GM12878 (cell line): ENCODE measurements at regions not wholly inside any gene's neighbourhood (a gene's known extent, or its start where the extent isn't known, plus 50 kb on each side); places are given as distances from the start of the nearest gene placed in this dataset.

Experiments used
- ATAC-seq: fragments of 200-7000 bp; cut with Tn5 transposase; 3 replicates; pipeline ENCODE4 v1.9.1; 2020; ENCODE audit warnings: mild to moderate bottlenecking, moderate library complexity
- BruUV-seq: library from RNA; stranded (reverse); fragments of 400-500 nt; replicated peaks from 2 replicates; lab custom pipeline; 2021; lab: Mats Ljungman, UMichigan
- CTCF ChIA-PET: fragments of 300-600 bp; sonication (Branson Sonifier 250); formaldehyde crosslinking; extraction: SDS; loops from one replicate; lab custom pipeline; 2021; ENCODE audit warnings: inconsistent platforms; lab: Yijun Ruan, JAX
- POLR2A ChIA-PET: fragments of 350-600 bp; formaldehyde crosslinking; extraction: SDS; loops from one replicate; lab custom pipeline; 2021; ENCODE audit warnings: inconsistent platforms; lab: Charles Lee
- RAD21 ChIA-PET: fragments of 300-600 bp; sonication (Branson Sonifier 250); formaldehyde crosslinking; loops from one replicate; lab custom pipeline; 2023; ENCODE audit warnings: antibody characterized with exemption; ENCODE audit not compliant: unreplicated experiment; lab: Charles Lee
- SMC1A ChIA-PET: fragments of 300-600 bp; sonication (Branson Sonifier 250); formaldehyde crosslinking; loops from one replicate; lab custom pipeline; 2023; ENCODE audit not compliant: unreplicated experiment, uncharacterized antibody; lab: Charles Lee
- DNase-seq: peaks from one replicate; pipeline ENCODE4 v3.0.0-alpha.2; 2011; ENCODE audit warnings: low read depth, low spot score
- FAIRE-seq: peaks from 3 replicates; lab custom pipeline; 2011; peaks lifted over from hg19 to GRCh38; lab: Jason Lieb, UNC
- H2AFZ ChIP-seq: 2 replicates; pipeline ENCODE4 v1.6.0; 2011; ENCODE audit warnings: low read depth, low read length, control low read depth; ENCODE audit not compliant: control insufficient read depth
- H3K27ac ChIP-seq: 2 replicates; pipeline ENCODE4 v1.5.1; 2011; ENCODE audit warnings: control low read depth; ENCODE audit not compliant: control insufficient read depth, insufficient read depth
- H3K27me3 ChIP-seq, 2 experiments: replicated peaks in 1 of 2; 2 replicates each; pipeline versions ENCODE4 v1.6.0 to v1.6.1; 2011; ENCODE audit warnings: low read length in 1 of 2; ENCODE audit not compliant: control insufficient read depth in 2 of 2, insufficient read depth in 2 of 2
- H3K36me3 ChIP-seq, 2 experiments: 2 replicates each; pipeline ENCODE4 v1.5.1; 2011; ENCODE audit warnings: low read length in 1 of 2; ENCODE audit not compliant: control insufficient read depth in 2 of 2, insufficient read depth in 2 of 2
- H3K4me1 ChIP-seq: 2 replicates; pipeline ENCODE4 v1.6.1; 2011; ENCODE audit warnings: mild to moderate bottlenecking, low read length, moderate library complexity, mixed read lengths; ENCODE audit not compliant: control insufficient read depth, insufficient read depth
- H3K4me2 ChIP-seq: 2 replicates; pipeline ENCODE4 v1.6.0; 2011; ENCODE audit warnings: control low read depth; ENCODE audit not compliant: control insufficient read depth, insufficient read depth
- H3K4me3 ChIP-seq: fragments of 200-600 bp; sonication (generic); 2 replicates; pipeline ENCODE4 v1.5.1; 2016
- H3K79me2 ChIP-seq: 2 replicates; pipeline ENCODE4 v1.6.0; 2011; ENCODE audit warnings: low read length; ENCODE audit not compliant: control insufficient read depth, insufficient read depth
- H3K9ac ChIP-seq: 2 replicates; pipeline ENCODE4 v1.8.0; 2011; ENCODE audit warnings: low read length, control low read depth, mixed read lengths; ENCODE audit not compliant: control insufficient read depth, insufficient read depth
- H3K9me3 ChIP-seq: replicated peaks from 3 replicates; pipeline ENCODE4 v1.5.1; 2011; ENCODE audit warnings: mild to moderate bottlenecking, low read length; ENCODE audit not compliant: control insufficient read depth, insufficient read depth
- H4K20me1 ChIP-seq: 2 replicates; pipeline ENCODE4 v1.6.0; 2011; ENCODE audit not compliant: control insufficient read depth, insufficient read depth
- BMI1 ChIP-seq: fragments of 450-650 bp; IDR thresholded peaks from 2 replicates; pipeline ENCODE4 v1.6.1; 2016; ENCODE audit warnings: mild to moderate bottlenecking, moderate library complexity, borderline replicate concordance
- EGR1 ChIP-seq, 2 experiments: IDR thresholded peaks; 1 replicate in 1 of 2; 2 replicates in 1 of 2; pipeline ENCODE4 v1.6.1; 2011 to 2012; ENCODE audit warnings: low read depth in 2 of 2, low read length in 2 of 2, borderline replicate concordance in 1 of 2, mild to moderate bottlenecking in 1 of 2, moderate library complexity in 1 of 2
- NFIC ChIP-seq: IDR thresholded peaks from 2 replicates; pipeline ENCODE4 v1.6.1; 2012; ENCODE audit warnings: low read depth, mild to moderate bottlenecking, inconsistent platforms, low read length, moderate library complexity
- NKRF ChIP-seq: fragments of 450-650 bp; conservative IDR thresholded peaks from 2 replicates; pipeline ENCODE4 v1.6.1; 2017; ENCODE audit warnings: mild to moderate bottlenecking, moderate library complexity
- POU2F2 ChIP-seq: IDR thresholded peaks from 3 replicates; pipeline ENCODE4 v1.6.1; 2011; ENCODE audit warnings: low read depth, mild to moderate bottlenecking, low read length, borderline replicate concordance
- RCOR1 ChIP-seq: conservative IDR thresholded peaks from 2 replicates; pipeline ENCODE4 v1.6.1; 2012; ENCODE audit warnings: low read depth, low read length, improper control_type of control experiment
- SKIL ChIP-seq: fragments of 450-650 bp; IDR thresholded peaks from 2 replicates; pipeline ENCODE4 v1.6.1; 2017; ENCODE audit warnings: mild to moderate bottlenecking, low read depth, inconsistent platforms; ENCODE audit not compliant: poor library complexity, severe bottlenecking
- SMC3 ChIP-seq: IDR thresholded peaks from 2 replicates; pipeline ENCODE4 v1.6.1; 2011; ENCODE audit warnings: low read length, improper control_type of control experiment, borderline replicate concordance
- SUZ12 ChIP-seq: fragments of 200-600 bp; sonication (generic); IDR thresholded peaks from one replicate; pipeline ENCODE4 v1.6.1; 2018; ENCODE audit warnings: antibody characterized with exemption, mild to moderate bottlenecking; ENCODE audit not compliant: unreplicated experiment
- USF2 ChIP-seq: IDR thresholded peaks from 2 replicates; pipeline ENCODE4 v1.6.1; 2011; ENCODE audit warnings: low read depth, low read length, improper control_type of control experiment, borderline replicate concordance
- WRNIP1 ChIP-seq: IDR thresholded peaks from 2 replicates; pipeline ENCODE4 v1.6.1; 2011; ENCODE audit warnings: low read depth, low read length, improper control_type of control experiment, borderline replicate concordance
- ZNF24 ChIP-seq: fragments of 450-650 bp; IDR thresholded peaks from 2 replicates; pipeline ENCODE4 v1.6.1; 2017; ENCODE audit warnings: antibody characterized with exemption, mild to moderate bottlenecking
- ZNF687 ChIP-seq: fragments of 450-650 bp; IDR thresholded peaks from 2 replicates; pipeline ENCODE4 v1.6.1; 2017; ENCODE audit warnings: mild to moderate bottlenecking, moderate library complexity
- WGBS: methylation state at CpG from one replicate; pipeline ENCODE4 v1.1.6; 2016; ENCODE audit warnings: low lambda C conversion rate; ENCODE audit not compliant: insufficient replicate concordance, insufficient coverage; ENCODE audit errors: missing lambda C conversion rate; 5-methylcytosine and 5-hydroxymethylcytosine counted together
- in situ Hi-C: fragments of 300-500 bp; cut with MboI; formaldehyde crosslinking; loops from 9 replicates; pipeline ENCODE4 v1.14.3; 2018; ENCODE audit warnings: mixed read lengths
- intact Hi-C: fragments of 100-400 bp; cut with micrococcal nuclease; formaldehyde crosslinking; loops from one replicate; pipeline ENCODE4 v1.14.2; 2022; ENCODE audit not compliant: unreplicated experiment

GRCh38 chr10:65845916-65846315 lies 1079.9 kb upstream of the LRRTM3 start (continued):
- TF ChIP-seq ZNF687 (no peak), SKIL (no peak), BMI1 (no peak), POU2F2 (no peak)

- no peak for ATAC-seq
- Histone ChIP-seq H3K9ac (no peak overlapping the region), H3K27ac (no peak overlapping the region), H3K27me3 (no peaks in the 10 kb centered on the region), H3K4me1 (no peaks in the 10 kb centered on the region), H3K79me2 (no peaks in the 10 kb centered on the region), H4K20me1 (no peaks in the 10 kb centered on the region), H2AFZ (no peak overlapping the region), H3K4me2 (no peak overlapping the region), H3K4me3 (no peak overlapping the region), H3K36me3 (no peaks in the 10 kb centered on the region), H3K9me3 (no peaks in the 10 kb centered on the region; the same call in 2 of the 3 replicates)
- DNase-seq: no peak
- no peak for FAIRE-seq
- ChIA-PET SMC1A (interaction anchor here (0.8 to 1.5 kb wide), 4 partner anchors 14 to 66 kb away, joined by 3 to 4 read pairs (median 3); no protein-coding TSS in a partner anchor), POLR2A (no interaction called here), CTCF (interaction anchor here (0.6 to 1.5 kb wide), 2 partner anchors 26 to 164 kb away, joined by 3 read pairs; no protein-coding TSS in a partner anchor), RAD21 (interaction anchor here (1.2 to 1.8 kb wide), 2 partner anchors 14 to 40 kb away, joined by 3 to 5 read pairs; no protein-coding TSS in a partner anchor)
- intact Hi-C loops (loop anchor here (5.0 kb wide), 1 partner anchor 41 kb away; no protein-coding TSS in a partner anchor), in situ Hi-C loops (no loop called here)
- WGBS: 0% methylated on average over 1 of the region's 1 CpG
- BruUV-seq: no TSS peak
- TF ChIP-seq WRNIP1 (no peak), ZNF24 (no peak), SUZ12 (no peak), USF2 (no peak), NKRF (no peak), SMC3 (no peak), RCOR1 (no peak), EGR1 (IDR thresholded peaks at IDR 0.05; ENCODE audit: borderline replicate concordance in 1 of 2, low read depth in 2 of 2, low read length in 2 of 2) (no peak), NFIC (no peak)
Measured at GRCh38 chr10:65846541-65846940, 1079.3 kb upstream of the LRRTM3 start.
